C4-2B (cell line): ENCODE measurements at regions not wholly inside any gene's neighbourhood (a gene's known extent, or its start where the extent isn't known, plus 50 kb on each side); places are given as distances from the start of the nearest gene placed in this dataset.

ENCODE experiments used
- H3K27ac ChIP-seq: fragments of 450-650 bp; 2 replicates; pipeline ENCODE4 v1.5.1; 2017
- ZFX ChIP-seq: fragments of 450-650 bp; IDR thresholded peaks from 2 replicates; pipeline ENCODE4 v1.6.1; 2017
- TF ChIP-seq, protein P1 (sequence below): fragments of 450-650 bp; conservative IDR thresholded peaks from 2 replicates; pipeline ENCODE4 v1.5.1; 2017; ENCODE audit warnings: mild to moderate bottlenecking

DNA sequence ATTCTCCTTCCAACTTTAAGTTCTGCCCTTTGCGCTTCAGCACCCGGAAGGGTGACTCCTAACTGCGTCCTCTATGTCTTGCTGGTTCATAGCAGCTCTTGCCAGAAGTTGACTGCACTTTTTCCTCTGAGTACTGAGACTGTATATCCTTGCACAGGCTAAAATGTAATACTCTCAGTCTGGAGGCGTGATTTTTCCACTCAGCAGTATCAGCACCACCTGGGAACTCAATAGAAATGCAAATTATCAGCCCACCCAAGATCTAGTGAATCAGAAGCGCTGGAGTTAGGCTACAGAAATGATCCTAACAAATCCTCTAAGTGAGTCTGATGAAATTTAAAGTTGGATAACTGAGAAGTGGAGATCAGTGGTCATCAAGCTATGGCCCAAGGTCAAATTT lies 1611.9 kb upstream of the SLC10A2 start:
- no peak for TF ChIP-seq ZFX
- TF ChIP-seq, protein P1, sequence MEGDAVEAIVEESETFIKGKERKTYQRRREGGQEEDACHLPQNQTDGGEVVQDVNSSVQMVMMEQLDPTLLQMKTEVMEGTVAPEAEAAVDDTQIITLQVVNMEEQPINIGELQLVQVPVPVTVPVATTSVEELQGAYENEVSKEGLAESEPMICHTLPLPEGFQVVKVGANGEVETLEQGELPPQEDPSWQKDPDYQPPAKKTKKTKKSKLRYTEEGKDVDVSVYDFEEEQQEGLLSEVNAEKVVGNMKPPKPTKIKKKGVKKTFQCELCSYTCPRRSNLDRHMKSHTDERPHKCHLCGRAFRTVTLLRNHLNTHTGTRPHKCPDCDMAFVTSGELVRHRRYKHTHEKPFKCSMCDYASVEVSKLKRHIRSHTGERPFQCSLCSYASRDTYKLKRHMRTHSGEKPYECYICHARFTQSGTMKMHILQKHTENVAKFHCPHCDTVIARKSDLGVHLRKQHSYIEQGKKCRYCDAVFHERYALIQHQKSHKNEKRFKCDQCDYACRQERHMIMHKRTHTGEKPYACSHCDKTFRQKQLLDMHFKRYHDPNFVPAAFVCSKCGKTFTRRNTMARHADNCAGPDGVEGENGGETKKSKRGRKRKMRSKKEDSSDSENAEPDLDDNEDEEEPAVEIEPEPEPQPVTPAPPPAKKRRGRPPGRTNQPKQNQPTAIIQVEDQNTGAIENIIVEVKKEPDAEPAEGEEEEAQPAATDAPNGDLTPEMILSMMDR, result no peak
- H3K27ac ChIP-seq, result no peak overlapping the region

DNA sequence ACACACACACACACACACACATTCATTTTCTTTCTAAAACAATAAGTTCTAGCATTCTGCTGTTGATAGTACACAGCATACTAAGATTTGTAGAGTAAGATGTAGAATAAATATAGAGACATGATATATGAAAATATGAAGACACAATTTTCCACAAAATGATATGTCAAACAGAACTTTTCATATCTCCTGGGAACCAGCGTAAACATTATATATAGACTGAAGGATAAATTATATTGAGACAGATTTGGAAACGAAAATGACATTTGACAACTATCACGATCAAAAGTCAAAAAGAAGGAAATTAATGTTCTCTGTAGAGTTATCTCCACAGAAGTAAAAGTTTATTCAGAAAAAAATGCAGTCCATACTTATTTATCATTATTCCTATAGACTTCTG lies 1605.7 kb upstream of the SLC10A2 start:
- TF ChIP-seq, protein P1, result no peak
- TF ChIP-seq ZFX, result no peak
- H3K27ac ChIP-seq, result no peak overlapping the region

DNA sequence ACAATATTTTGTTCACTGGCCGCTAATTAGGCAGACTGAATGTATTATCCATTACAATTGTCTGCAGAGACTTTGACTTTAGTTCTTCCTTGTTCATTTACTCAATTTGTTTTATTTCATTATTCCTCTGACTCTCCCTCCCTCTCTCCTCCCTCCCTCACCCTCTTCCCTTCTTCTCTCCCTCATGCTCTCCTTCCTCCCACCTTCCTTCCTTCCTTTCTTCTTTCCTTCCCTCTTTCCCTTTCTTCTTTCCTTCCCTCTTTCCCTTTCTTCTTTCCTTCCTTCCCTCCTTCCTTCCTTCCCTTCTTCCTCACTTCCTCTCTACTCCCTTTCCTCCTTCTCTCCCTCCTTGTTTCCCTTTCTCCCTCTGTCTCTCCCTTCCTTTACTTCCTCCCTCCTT lies 1591.0 kb upstream of the SLC10A2 start:
- H3K27ac ChIP-seq, result no peak overlapping the region
- TF ChIP-seq, protein P1, result no peak
- no peak for TF ChIP-seq ZFX

DNA sequence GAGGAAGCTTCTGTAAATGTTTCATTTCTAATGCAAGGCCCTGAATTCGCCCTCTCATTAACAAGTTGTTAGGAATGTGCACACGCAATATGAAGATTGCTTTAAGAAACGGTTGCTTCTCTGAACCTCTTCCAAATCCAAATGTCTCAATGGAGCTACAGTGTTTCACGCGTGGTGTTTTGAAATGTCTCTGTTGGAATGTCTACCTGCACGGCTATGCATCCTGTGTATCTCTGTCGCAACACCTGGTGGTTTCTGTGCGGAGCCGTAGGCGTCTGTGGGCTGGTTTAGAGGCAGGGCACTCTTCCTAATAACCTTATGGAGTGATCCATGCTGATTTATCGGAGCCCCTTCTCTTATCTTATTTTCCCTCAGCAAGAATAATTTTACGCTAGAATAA lies 1584.2 kb upstream of the SLC10A2 start:
- TF ChIP-seq ZFX, result no peak
- TF ChIP-seq, protein P1, result no peak
- no peak overlapping the region for H3K27ac ChIP-seq

DNA sequence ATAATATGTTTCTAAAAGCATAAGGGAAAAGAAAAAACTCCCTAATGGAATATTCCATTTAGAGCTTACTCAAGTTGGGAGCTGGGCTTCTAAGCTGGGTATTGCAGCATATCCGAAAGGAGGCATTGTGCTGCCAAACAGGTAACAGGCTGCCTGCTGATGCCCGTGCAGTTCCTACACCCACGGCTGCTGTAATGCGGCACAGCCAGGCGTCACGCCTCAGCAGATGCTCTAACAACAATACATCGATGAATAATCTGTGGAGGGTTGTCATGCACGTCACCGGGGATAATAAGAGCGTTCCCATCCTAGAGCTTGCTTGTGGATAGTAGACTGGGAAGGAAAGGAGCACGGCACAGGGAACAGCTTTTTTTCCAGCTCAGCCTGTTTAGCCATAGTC lies 1582.1 kb upstream of the SLC10A2 start:
- H3K27ac ChIP-seq, result no peak overlapping the region
- no peak for TF ChIP-seq ZFX
- TF ChIP-seq, protein P1, result no peak

DNA sequence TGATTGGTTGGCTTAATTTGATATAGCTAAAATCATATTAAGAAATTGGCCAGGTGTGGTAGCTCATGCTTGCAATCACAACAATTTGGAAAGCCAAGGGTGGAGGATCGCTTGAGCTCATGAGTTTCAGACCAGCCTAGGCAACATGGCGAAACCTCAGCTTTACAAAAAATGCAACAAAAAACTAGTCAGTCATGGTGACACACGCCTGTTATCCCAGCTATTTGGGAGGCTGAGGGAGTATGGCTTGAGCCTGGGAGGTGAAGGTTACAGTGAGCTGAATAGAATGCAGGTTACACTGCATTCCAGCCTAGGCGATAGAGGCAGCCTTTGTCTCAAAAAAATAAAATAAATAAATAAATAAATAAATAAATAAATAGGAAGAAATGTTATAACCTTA lies 1579.6 kb upstream of the SLC10A2 start:
- no peak for TF ChIP-seq ZFX
- TF ChIP-seq, protein P1, result no peak
- H3K27ac ChIP-seq, result no peak overlapping the region

DNA sequence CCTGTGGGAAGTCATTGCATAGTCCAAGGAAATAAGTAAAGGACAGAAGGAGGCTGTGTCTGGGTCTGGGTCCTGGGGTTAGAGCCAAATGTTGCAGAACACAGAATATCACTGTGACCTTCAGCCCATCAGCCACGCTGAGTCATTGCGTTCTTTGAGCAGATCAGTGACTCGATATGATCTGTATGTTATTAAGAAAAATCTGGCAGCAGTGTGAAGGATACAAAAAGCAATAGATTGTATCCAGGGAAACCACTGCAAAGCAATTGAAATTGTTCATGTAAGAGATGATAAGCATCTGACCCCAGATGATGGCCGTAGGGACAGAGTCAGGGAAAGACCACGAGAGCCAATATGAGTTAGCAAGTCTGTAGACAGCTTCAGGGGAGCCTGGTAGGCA lies 1575.1 kb upstream of the SLC10A2 start:
- TF ChIP-seq, protein P1, result no peak
- no peak for TF ChIP-seq ZFX
- no peak overlapping the region for H3K27ac ChIP-seq
